HepG2 (cell line): ENCODE measurements at regions not wholly inside any gene's neighbourhood (a gene's known extent, or its start where the extent isn't known, plus 50 kb on each side); places are given as distances from the start of the nearest gene placed in this dataset.

Experiments
- ATAC-seq: fragments of 200-7000 bp; cut with Tn5 transposase; 3 replicates; pipeline ENCODE4 v1.9.1; 2020; ENCODE audit warnings: mild to moderate bottlenecking, moderate library complexity
- BruUV-seq: library from RNA; stranded (reverse); fragments of 400-500 nt; replicated peaks from 2 replicates; lab custom pipeline; 2021; lab: Mats Ljungman, UMichigan
- CTCF ChIA-PET: fragments of 300-600 bp; formaldehyde crosslinking; extraction: SDS; loops from one replicate; lab custom pipeline; 2021; ENCODE audit warnings: low total read pairs, inconsistent platforms, low intra/inter-chr PET ratio; lab: Yijun Ruan, JAX
- POLR2A ChIA-PET: fragments of 350-600 bp; sonication (Branson Sonifier 250); formaldehyde crosslinking; loops from one replicate; lab custom pipeline; 2020; ENCODE audit warnings: antibody characterized with exemption, inconsistent platforms; lab: Yijun Ruan, JAX
- DNase-seq: peaks from one replicate; pipeline ENCODE4 v3.0.0-alpha.2; 2015; ENCODE audit warnings: low spot score
- FAIRE-seq: peaks from 3 replicates; lab custom pipeline; 2011; peaks lifted over from hg19 to GRCh38; lab: Jason Lieb, UNC
- H2AFZ ChIP-seq: one replicate; pipeline ENCODE4 v1.6.1; 2011; ENCODE audit warnings: low read length, inconsistent platforms
- H3K27ac ChIP-seq: fragments of 300-600 bp; 3 replicates; pipeline ENCODE4 v1.8.0; 2011; ENCODE audit warnings: mixed run types, mild to moderate bottlenecking, mixed read lengths, low read length, inconsistent platforms; ENCODE audit not compliant: insufficient read depth; ENCODE audit errors: extremely low read length
- H3K27me3 ChIP-seq, 2 experiments: fragments of 200-600 bp in 1 of 2; 2 replicates in 1 of 2; 3 replicates in 1 of 2; pipeline versions ENCODE4 v1.6.0 to v1.8.0; 2011; ENCODE audit warnings: low read length in 2 of 2, mild to moderate bottlenecking in 2 of 2, moderate library complexity in 2 of 2, inconsistent platforms in 1 of 2; ENCODE audit not compliant: insufficient read depth in 2 of 2, control insufficient read depth in 1 of 2
- H3K36me3 ChIP-seq, 2 experiments: fragments of 200-600 bp in 1 of 2; replicated peaks in 1 of 2; 2 replicates in 1 of 2; 3 replicates in 1 of 2; pipeline versions ENCODE4 v1.5.1 to v1.8.0; 2011; ENCODE audit warnings: low read length in 2 of 2, inconsistent platforms in 1 of 2; ENCODE audit not compliant: insufficient read depth in 2 of 2, control insufficient read depth in 1 of 2
- H3K4me1 ChIP-seq: 2 replicates; pipeline ENCODE4 v1.5.1; 2012; ENCODE audit warnings: low read length, inconsistent platforms; ENCODE audit not compliant: insufficient read depth
- H3K4me2 ChIP-seq: 2 replicates; pipeline ENCODE4 v1.6.0; 2011; ENCODE audit warnings: low read depth, low read length, inconsistent platforms
- H3K4me3 ChIP-seq, 3 experiments: fragments of 200-600 bp in 1 of 3; sonication (generic), shearing (Covaris generic) in 1 of 3; replicated peaks in 1 of 3; 2 replicates each; pipeline ENCODE4 v1.5.1; 2011 to 2016; ENCODE audit warnings: low read length in 3 of 3, inconsistent platforms in 2 of 3, low read depth in 2 of 3, mild to moderate bottlenecking in 2 of 3, control low read depth in 1 of 3, mixed read lengths in 1 of 3; ENCODE audit not compliant: insufficient read depth in 1 of 3
- H3K79me2 ChIP-seq: one replicate; pipeline ENCODE4 v1.6.1; 2011; ENCODE audit warnings: low read length, inconsistent platforms; ENCODE audit not compliant: insufficient read depth
- H3K9ac ChIP-seq: 2 replicates; pipeline ENCODE4 v1.6.0; 2011; ENCODE audit warnings: mild to moderate bottlenecking, low read depth, low read length, inconsistent platforms; ENCODE audit not compliant: insufficient read depth
- H3K9me3 ChIP-seq: 2 replicates; pipeline ENCODE4 v1.5.1; 2012; ENCODE audit warnings: mild to moderate bottlenecking, low read length
- H4K20me1 ChIP-seq: 2 replicates; pipeline ENCODE4 v1.6.0; 2011; ENCODE audit warnings: inconsistent platforms, mild to moderate bottlenecking, low read length, moderate library complexity; ENCODE audit not compliant: insufficient read depth
- CCDC6 ChIP-seq: sonication (generic); formaldehyde crosslinking; IDR thresholded peaks from 2 replicates; pipeline ENCODE4 v1.8.1; 2022; ENCODE audit warnings: mild to moderate bottlenecking, missing genetic modification reagents, moderate library complexity
- DZIP1 ChIP-seq: sonication (generic); formaldehyde crosslinking; IDR thresholded peaks from 2 replicates; pipeline ENCODE4 v1.5.0; 2020; ENCODE audit warnings: mild to moderate bottlenecking, missing genetic modification reagents
- ETV6 ChIP-seq: sonication (generic); formaldehyde crosslinking; conservative IDR thresholded peaks from 2 replicates; pipeline ENCODE4 v1.4.0; 2020; ENCODE audit warnings: missing genetic modification reagents
- FOXO1 ChIP-seq: sonication (generic); formaldehyde crosslinking; IDR thresholded peaks from 2 replicates; pipeline ENCODE4 v1.4.0; 2020; ENCODE audit warnings: missing genetic modification reagents
- KAT7 ChIP-seq: IDR thresholded peaks from 2 replicates; pipeline ENCODE4 v1.6.1; 2018; ENCODE audit warnings: borderline replicate concordance, missing compliant biosample characterization
- PATZ1 ChIP-seq: sonication (generic); formaldehyde crosslinking; IDR thresholded peaks from 2 replicates; pipeline ENCODE4 v1.4.0; 2020; ENCODE audit warnings: missing genetic modification reagents
- PLRG1 ChIP-seq: fragments of 450-650 bp; conservative IDR thresholded peaks from 2 replicates; pipeline ENCODE4 v1.6.1; 2016
- POGZ ChIP-seq: sonication (generic); formaldehyde crosslinking; IDR thresholded peaks from 2 replicates; pipeline ENCODE4 v1.4.0; 2020; ENCODE audit warnings: mild to moderate bottlenecking, missing genetic modification reagents
- ZBTB20 ChIP-seq: sonication (generic); formaldehyde crosslinking; IDR thresholded peaks from 2 replicates; pipeline ENCODE4 v1.8.1; 2023; ENCODE audit warnings: missing genetic modification reagents, low read depth, mild to moderate bottlenecking, borderline replicate concordance
- ZFX ChIP-seq: sonication (generic); formaldehyde crosslinking; IDR thresholded peaks from 2 replicates; pipeline ENCODE4 v1.4.0; 2020; ENCODE audit warnings: mild to moderate bottlenecking, low read depth, missing genetic modification reagents, moderate library complexity
- ZKSCAN1 ChIP-seq: fragments of 150-350 bp; IDR thresholded peaks from 2 replicates; pipeline ENCODE4 v1.6.1; 2014; ENCODE audit warnings: low read length
- ZNF354B ChIP-seq: sonication (generic); formaldehyde crosslinking; IDR thresholded peaks from 2 replicates; pipeline ENCODE4 v1.8.0; 2022; ENCODE audit warnings: mild to moderate bottlenecking, missing genetic modification reagents
- ZNF569 ChIP-seq: sonication (generic); formaldehyde crosslinking; IDR thresholded peaks from 2 replicates; pipeline ENCODE4 v1.5.0; 2020; ENCODE audit warnings: mild to moderate bottlenecking, missing genetic modification reagents, moderate library complexity, borderline replicate concordance
- WGBS: methylation state at CpG from one replicate; pipeline ENCODE4 v1.1.6; 2017; ENCODE audit warnings: low lambda C conversion rate; 5-methylcytosine and 5-hydroxymethylcytosine counted together
- in situ Hi-C: cut with HindIII; loops from 2 replicates; pipeline ENCODE4 v1.10.0; 2017; ENCODE audit warnings: low pct_unique_long_range_greater_than_20kb; ENCODE audit not compliant: extremely low pct_ligation_motif_present
- intact Hi-C: fragments of 100-400 bp; cut with micrococcal nuclease; formaldehyde crosslinking; loops from one replicate; pipeline ENCODE4 v1.10.0; 2022; ENCODE audit not compliant: unreplicated experiment

GRCh38 chr5:87785554-87786335, 373.0 kb upstream of the CCNH start:
- Histone ChIP-seq H3K27me3 (peaks cover 0 to 1% of the 10 kb centered on the region in 2 experiments; a peak in 1 of 5 replicates), H4K20me1 (no peaks in the 10 kb centered on the region), H3K27ac (no peak overlapping the region), H3K9me3 (no peaks in the 10 kb centered on the region), H3K79me2 (no peaks in the 10 kb centered on the region), H2AFZ (no peak overlapping the region), H3K4me3 (no peak overlapping the region), H3K4me1 (no peaks in the 10 kb centered on the region), H3K9ac (no peak overlapping the region), H3K4me2 (no peak overlapping the region), H3K36me3 (no peaks in the 10 kb centered on the region)
- DNase-seq: no peak
- ATAC-seq: no peak
- no TSS peak for BruUV-seq
- WGBS: 0% methylated on average over 4 of the region's 4 CpGs
- ChIA-PET CTCF (no interaction called here), POLR2A (no interaction called here)
- no peak for TF ChIP-seq DZIP1 (CRISPR knock-in tag)
- intact Hi-C loops: no loop called here
- in situ Hi-C loops: no loop called here
- FAIRE-seq: no peak

DNA sequence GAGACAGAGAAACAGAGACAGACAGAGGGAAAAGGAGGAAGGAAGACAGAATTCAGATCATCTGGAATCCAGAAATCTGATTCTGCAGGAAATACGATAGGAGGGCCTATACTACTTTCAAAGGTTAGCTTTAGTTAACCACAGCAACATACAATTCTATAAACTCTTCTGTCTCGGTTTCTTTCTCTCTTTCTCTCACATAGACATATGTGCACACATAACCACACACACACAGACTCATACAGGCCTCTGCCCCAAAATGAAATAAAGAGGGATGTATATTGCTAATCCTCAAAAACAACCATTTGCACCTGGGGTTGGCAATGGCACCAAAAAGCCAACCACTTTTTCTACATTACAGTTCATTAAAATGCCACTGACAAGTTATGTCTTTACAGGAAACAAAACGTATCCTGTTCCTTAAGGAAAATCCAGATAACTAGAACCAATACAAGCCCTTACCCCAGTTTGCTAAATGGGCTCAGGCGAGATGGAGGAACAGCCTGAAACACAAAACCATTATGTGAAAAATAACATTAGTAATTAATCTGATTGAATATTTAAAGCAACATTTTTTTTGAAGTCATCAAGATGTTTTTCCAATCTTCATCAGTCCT, 372.3 kb upstream of the CCNH start:
- Histone ChIP-seq H3K4me3 (no peak overlapping the region), H3K27me3 (peaks cover 0 to 1% of the 10 kb centered on the region in 2 experiments; a peak in 1 of 5 replicates), H3K27ac (no peak overlapping the region), H3K4me2 (no peak overlapping the region), H4K20me1 (no peaks in the 10 kb centered on the region), H3K79me2 (no peaks in the 10 kb centered on the region), H3K9ac (no peak overlapping the region), H2AFZ (no peak overlapping the region), H3K9me3 (no peaks in the 10 kb centered on the region), H3K36me3 (no peaks in the 10 kb centered on the region), H3K4me1 (no peaks in the 10 kb centered on the region)
- TF ChIP-seq CCDC6 (CRISPR knock-in tag) (no peak), ETV6 (CRISPR knock-in tag) (no peak), KAT7 (CRISPR knock-in tag) (no peak), ZBTB20 (CRISPR knock-in tag) (no peak), ZFX (CRISPR knock-in tag) (no peak), POGZ (CRISPR knock-in tag) (no peak), ZKSCAN1 (no peak), FOXO1 (CRISPR knock-in tag) (no peak), ZNF569 (CRISPR knock-in tag) (no peak), PATZ1 (no peak), ZNF354B (no peak), PLRG1 (no peak)
- no peak for DNase-seq
- intact Hi-C loops: no loop called here
- no peak for FAIRE-seq
- ATAC-seq: no peak
- POLR2A ChIA-PET: no interaction called here
- in situ Hi-C loops: loop anchor here (5.0 kb wide), 1 partner anchor 902 kb away; no protein-coding TSS in a partner anchor
- CTCF ChIA-PET: no interaction called here
- 0% methylated on average over 4 of the region's 4 CpGs for WGBS
- no TSS peak for BruUV-seq
